GM21529 (cell line): ENCODE measurements at regions not wholly inside any gene's neighbourhood (a gene's known extent, or its start where the extent isn't known, plus 50 kb on each side); places are given as distances from the start of the nearest gene placed in this dataset.

Experiments used
- ATAC-seq: cut with Tn5 transposase; IDR thresholded peaks from one replicate; pipeline ENCODE4 v1.9.1; 2021; ENCODE audit not compliant: unreplicated experiment

DNA sequence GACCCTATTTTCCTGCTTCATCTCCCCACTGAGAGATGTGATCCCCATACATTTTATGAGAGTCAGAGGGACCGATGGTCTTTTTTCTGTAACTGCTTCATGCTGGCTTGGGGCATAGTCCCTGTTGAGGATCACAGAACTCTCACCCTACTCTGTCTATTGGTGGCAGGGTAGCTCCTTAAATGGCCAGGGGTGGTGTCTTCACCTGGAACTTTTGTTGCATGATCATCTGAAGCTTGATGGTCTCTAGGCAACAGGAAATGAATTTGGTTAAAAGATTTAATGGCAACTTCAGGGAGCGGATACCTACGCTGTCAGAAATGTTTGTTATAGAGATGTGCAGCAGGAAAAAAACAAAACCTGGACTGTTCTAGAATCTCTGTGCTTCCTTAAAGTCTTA is 87.0 kb upstream of the GLIS3 start:
- peak; percentile 51 for ATAC-seq

DNA sequence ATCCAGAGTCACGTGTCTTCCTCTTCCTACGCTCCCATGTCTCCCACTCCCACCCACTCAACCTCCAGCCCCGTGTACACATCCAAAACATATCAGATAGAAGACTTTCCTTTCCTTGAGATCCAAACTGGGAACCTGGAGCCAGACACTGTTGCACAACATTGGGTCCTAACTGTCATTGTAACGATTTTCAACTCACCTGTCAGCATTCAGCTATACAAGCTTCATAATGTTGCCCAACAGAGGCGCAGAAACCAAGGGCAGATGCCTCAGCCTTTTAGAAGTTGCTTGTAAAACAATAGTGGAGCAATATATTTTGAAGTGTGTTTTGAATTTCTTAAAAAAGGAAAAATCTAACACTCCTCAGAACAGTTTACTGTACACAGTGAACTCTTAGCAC is 84.9 kb upstream of the GLIS3 start:
- ATAC-seq = no peak

DNA sequence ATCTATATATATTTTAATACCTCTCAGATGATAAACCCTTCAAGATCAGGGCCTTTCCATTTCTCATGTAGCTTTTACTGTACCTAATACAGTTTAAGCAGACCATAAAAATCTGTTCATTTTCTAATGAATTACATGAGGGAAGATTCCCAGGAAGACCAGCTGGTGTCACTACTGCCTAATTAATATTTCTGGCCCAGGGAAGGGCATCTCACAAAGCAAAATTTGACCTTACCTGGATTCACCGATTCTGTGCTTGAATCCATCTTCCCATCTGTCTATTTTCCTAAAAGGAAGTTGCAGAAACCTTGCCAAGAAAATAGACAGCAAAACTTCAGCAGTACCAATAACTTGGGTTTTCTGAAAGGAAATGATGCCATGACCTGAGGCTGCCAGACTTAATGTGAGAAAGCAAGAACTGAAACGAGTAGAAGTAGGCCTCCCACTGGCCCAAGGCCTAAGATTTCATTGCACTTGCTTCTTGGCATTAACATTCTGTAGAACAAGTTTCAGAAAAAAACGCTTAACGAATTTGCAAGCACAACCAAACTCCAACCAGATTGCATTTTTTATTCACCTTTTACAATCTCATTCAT is 83.0 kb upstream of the GLIS3 start:
- ATAC-seq = peak; percentile 66

DNA sequence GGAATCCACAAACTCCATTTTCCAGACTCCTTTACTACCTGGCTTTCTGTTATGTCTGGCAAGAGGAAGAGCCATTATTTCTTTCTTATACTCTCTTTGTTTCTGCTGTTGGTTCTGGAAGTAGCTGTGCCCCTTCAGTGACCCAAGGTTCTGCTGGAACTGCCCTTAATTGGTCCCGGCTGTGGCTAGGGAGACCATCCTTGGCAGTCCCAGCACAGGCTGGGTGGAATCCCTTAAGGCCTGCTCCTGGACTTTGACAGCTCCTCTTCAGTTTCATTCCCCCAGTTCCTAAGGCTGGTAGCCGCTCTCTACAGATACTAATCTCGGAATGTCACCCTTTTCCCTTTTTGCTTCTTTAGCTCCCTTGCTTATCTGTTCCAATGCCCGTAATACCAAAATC is 81.9 kb upstream of the GLIS3 start:
- no peak for ATAC-seq

DNA sequence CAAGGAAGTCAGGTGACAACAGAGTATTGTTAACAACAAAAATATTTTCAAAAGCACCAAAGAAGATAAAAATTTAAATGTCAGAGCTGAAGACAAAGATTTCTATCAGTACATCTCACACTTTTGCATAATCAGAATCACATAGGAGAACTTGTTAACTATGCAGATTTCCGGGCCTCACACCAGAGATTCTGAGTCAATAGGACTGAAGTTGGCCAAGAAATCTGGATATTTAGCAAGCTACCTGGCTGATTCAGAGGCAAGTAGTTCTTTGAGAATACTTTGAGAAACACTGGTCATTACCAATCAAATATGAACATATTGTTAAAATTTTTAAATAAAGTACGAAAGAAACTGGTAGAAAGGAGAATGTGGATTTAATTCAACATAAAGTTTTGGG is 80.5 kb upstream of the GLIS3 start:
- ATAC-seq = no peak

DNA sequence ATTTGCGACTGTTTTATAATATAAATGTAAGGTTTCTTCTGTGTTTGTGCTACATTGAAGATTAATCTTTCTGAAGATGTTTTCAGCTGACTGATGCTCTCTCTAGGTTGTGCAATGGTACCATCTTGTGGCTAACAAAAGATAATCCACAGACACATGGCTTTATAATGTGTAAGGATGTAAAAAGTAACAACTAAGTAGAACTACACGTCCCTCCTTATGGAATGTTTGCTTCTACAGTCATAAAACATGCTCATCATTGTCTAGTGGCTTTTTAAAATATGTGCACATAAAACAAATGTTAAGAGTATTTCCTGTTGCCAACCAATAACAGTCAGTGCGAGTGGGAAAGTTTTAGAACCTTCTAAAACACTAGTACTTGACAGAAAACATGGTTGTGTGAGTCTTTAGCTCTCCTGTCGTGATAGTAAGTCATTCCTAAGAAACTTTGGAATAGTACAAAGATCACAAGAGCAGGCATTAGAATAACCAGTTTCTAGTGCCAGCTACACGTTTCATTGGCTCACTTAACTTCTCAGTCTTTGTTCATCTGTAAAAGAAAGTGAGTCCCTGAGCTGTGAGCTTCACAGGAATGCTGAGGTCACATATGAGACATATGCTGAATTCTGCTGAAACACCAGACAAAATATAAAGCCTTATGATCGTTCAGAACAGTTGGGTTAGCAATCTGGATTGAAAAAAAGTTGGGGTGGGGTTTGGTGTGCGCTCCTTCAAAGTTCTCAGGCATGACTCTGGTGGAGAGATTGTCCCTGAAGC is 75.7 kb upstream of the GLIS3 start:
- ATAC-seq = no peak

DNA sequence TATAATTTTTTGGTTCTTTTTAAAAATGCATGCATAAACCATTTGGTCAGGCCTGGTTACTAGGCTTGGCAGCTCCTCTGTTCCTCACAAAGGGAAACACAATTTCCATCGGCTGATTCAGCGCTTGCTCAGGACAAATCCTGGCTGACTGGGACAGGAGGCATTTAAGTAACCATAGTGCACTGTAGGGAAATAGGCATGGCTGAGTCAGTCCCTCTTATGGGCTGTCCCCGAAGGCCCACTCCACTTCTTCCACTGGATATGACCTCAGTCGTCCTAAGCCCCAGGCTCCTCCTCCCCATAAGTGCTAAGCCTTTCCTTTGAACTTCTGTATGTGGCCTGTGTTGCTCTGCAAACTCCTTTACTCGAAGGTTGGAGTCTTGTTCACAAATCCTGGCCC is 71.2 kb upstream of the GLIS3 start:
- ATAC-seq = no peak

DNA sequence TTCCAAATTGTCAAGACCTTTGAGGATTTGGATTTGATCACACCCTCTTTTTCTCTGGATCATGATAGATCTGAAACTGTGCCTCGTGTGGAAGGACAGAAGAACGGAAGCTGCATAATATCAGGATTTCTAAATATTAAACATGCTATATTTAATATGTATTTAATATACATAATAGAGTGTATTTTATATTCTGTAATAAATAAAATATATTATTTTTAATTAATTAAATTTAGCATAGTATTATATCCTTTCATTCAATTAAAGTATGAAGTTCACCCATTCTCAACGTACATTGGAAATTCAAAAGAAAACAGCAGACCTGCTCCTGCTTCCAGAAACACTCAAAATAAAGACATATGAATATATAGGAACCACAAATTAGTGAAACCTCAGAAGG is 70.6 kb upstream of the GLIS3 start:
- ATAC-seq = no peak

DNA sequence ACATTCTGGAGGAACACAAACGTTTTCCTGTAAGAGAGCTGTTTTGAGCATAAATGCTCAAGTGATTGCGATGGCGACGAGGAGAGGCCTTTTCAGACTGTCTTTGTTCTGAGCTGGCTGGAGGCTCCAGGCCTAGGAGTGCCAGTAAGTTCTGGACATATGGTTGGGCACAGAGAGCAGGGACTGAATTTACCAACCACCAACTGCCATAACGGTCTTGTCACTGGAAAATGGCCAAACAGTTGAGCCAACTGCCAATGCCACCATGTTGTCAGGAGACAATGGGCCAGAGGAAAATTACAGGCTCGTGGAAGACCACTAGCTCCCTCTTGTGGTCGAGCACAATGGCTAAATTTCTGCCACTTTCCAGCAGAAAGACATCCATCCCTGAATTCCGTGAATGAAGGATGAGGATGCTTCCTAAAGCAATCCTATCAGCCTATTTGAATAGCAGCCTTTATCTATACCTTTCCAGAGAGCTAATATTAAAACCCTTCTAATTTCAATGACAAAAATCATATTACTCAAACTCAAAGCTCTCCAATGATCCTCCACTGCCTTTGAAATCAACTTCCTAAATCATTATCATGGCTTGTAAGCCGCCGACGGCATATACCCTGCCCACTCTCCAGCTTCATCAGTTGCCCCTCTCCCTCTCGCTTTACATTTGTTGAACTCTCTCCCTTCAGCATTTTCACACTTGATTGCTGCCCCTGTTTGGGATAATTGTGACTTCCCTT is 66.9 kb upstream of the GLIS3 start:
- no peak for ATAC-seq

DNA sequence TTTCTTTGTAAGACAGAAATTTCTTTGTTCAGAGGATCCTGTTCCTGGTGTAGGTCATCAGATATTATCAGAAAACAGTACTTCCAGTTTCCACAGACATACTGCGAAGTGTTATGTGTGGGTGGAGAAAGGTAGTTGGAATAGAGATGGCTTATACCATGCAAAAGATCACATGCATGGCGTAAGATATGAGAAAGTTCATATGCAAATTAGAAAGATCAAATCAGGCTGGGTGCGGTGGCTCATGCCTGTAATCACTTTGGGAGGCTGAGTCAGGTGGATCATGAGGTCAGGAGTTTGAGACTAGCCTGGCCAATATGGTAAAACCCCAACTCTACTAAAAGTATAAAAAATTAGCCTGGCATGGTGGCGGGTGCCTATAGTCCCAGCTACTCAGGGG is 65.2 kb upstream of the GLIS3 start:
- no peak for ATAC-seq

DNA sequence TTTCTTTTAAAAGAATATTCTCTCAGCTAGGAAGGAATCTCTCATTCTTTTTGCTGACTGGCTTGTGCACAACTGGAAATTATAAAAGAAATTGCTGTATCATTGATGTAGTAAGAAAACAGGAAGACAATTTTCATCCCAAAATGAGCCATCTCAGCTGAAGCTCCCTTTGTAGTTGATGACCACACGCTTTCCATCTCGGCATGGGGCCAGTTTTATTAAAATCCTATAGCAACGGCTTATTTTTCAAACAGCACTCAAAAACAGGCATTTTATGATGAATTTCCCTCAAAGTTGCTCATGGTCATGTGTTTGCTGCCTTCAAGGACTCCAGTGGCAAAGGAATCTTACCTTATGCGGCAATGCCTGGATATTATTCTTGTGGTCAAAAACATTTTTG is 62.4 kb upstream of the GLIS3 start:
- no peak for ATAC-seq

DNA sequence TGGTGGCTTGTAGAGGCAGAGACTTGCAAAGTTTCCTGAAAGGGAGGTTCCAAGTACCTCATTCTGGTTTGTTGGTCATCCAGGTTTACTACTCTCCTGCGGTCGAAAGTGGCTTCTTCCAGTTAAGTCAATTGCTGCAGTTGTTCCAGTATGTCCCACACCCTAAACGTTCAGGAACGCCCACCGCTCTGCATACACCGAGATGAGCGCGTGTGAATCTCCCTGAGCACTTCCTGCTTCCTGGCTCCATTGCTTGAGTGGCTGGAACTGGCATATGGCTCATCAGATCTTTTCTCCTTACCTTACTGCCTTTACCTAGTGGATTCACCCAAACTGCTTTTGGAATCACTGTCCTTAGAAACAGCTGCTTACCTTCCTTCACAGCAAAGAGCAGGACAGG is 59.1 kb upstream of the GLIS3 start:
- ATAC-seq = no peak

DNA sequence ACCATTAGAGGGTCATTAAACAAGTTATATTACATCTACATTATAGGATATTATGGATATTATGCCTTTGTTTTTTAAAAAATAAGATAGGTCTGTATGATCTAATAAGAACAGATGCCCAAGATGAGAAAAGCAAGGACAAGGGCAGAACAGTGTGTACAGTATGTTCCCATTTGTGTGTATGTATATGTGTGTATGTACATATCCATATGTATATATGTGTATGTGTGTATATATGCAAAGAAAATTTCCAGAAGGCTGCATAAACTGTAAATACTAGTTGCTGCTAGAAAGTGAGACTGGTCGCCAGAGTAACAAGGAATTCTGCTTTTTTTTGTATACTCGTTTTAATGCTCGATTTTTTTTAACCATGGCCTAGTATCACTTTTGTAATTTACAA is 58.1 kb upstream of the GLIS3 start:
- no peak for ATAC-seq

DNA sequence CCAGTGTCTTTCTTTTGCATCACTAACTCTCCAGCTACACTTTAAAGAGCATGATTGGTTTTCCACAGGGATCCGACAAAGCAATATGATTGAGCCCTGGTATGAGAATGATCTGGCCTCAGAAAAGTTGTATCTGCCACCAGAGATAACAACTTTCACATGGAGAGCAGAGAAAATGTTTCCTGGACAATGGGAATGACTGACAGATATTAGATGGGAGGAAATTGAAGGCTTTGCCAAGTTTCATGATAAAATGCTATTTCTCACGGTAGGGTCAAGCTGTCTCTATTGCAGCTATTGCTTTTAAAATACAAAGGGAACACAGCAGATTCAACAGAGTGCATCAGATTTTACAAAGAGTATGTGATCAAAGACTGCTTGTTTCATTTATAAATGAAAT is 56.4 kb upstream of the GLIS3 start:
- no peak for ATAC-seq

DNA sequence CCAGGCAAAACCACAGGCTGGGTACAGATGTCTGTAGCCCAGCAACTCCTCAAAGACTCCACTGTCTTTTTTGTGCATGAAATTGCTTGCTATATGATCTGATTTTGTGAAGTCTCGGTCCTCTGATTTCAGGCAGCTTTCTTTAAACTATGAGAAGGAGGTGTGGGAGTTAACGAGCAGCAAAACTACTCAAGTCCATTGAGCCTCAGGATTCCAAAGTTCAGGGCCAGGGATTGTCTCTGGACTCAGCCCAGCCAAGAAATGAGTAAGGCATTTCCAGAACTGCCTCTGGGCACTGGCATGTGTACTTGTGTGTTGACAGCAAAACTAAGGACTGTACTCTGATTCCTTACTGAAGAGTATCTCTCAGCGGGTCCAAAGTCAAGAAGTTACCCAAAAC is 53.4 kb upstream of the GLIS3 start:
- no peak for ATAC-seq

DNA sequence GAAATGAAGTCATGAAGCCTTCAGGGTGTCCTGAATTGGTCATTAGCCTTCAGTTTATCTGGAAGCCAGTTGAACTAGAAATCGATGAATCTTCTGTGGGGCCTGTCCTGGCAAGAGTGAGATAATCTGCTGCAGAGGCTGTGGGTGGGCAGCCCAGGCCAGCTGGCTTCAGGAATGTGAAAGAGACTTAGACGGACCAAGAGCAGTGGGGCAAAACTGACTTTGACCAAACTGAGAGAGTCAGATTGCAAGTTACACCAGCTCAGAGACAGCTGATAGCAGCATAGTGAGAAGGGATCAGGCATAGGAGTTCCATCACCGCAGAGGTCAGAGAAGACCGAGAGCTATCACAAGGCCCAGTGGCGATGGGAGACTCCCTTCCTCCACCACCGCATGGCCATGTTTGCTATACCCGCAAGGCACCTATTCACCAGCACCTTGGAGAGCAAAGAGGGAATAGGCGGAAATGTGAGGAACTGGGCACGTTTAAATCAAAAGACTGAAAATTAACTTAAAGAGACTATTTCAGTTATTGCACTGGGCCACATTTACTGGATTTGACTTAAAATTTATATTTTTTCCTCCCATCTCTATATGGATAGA is 50.0 kb upstream of the GLIS3 start:
- ATAC-seq = no peak
